Epithelial cell of esophagus (primary cell): ENCODE measurements at regions not wholly inside any gene's neighbourhood (a gene's known extent, or its start where the extent isn't known, plus 50 kb on each side); places are given as distances from the start of the nearest gene placed in this dataset.

Experiments
- DNase-seq: peaks from one replicate; pipeline ENCODE4 v3.0.0; 2010; ENCODE audit warnings: low read depth
- H3K4me3 ChIP-seq: 2 replicates; pipeline ENCODE4 v1.5.1; 2011; ENCODE audit warnings: mild to moderate bottlenecking, low read length, control low read depth
- CTCF ChIP-seq: IDR thresholded peaks from 2 replicates; pipeline ENCODE4 v1.5.1; 2011; ENCODE audit warnings: low read depth, mild to moderate bottlenecking, low read length, control low read depth, inconsistent platforms; ENCODE audit not compliant: insufficient read depth; ENCODE audit errors: missing control alignments

GRCh38 chr12:43004908-43005307 is 415.4 kb upstream of the PRICKLE1 start:
- DNase-seq = no peak
- H3K4me3 ChIP-seq = no peak overlapping the region
- no peak for TF ChIP-seq CTCF

GRCh38 chr12:43004141-43004540 is 414.6 kb upstream of the PRICKLE1 start:
- DNase-seq = no peak
- no peak for TF ChIP-seq CTCF
- no peak overlapping the region for H3K4me3 ChIP-seq

- H3K4me3 ChIP-seq = no peak overlapping the region
- no peak for TF ChIP-seq CTCF
- DNase-seq = no peak
Measured at GRCh38 chr12:42996869-42997431, 407.4 kb upstream of the PRICKLE1 start.

GRCh38 chr12:42992826-42993225 is 403.3 kb upstream of the PRICKLE1 start:
- TF ChIP-seq CTCF = no peak
- H3K4me3 ChIP-seq = no peak overlapping the region
- DNase-seq = no peak

- H3K4me3 ChIP-seq = no peak overlapping the region
- TF ChIP-seq CTCF = no peak
- DNase-seq = peak; percentile 41
Measured at GRCh38 chr12:42990387-42990786, 400.8 kb upstream of the PRICKLE1 start.

- no peak for DNase-seq
- H3K4me3 ChIP-seq = no peak overlapping the region
- TF ChIP-seq CTCF = no peak
Measured at GRCh38 chr12:42987216-42987650, 397.7 kb upstream of the PRICKLE1 start.

- TF ChIP-seq CTCF = no peak
- no peak for DNase-seq
- no peak overlapping the region for H3K4me3 ChIP-seq
Measured at GRCh38 chr12:42985506-42985905, 396.0 kb upstream of the PRICKLE1 start.
